Spleen (tissue), 7 donors: ENCODE measurements at regions not wholly inside any gene's neighbourhood (a gene's known extent, or its start where the extent isn't known, plus 50 kb on each side); places are given as distances from the start of the nearest gene placed in this dataset.

Experiments
- POLR2AphosphoS5 ChIP-seq, 3 donors: sonication (generic); formaldehyde crosslinking; IDR thresholded peaks; one replicate each; pipeline ENCODE4 v1.5.1; 2017; ENCODE audit warnings: antibody characterized with exemption in 3 of 3
- TF ChIP-seq, protein P1 (sequence below), 11 experiments: fragments of 200-600 bp in 7 of 11; fragments of 450-650 bp in 4 of 11; sonication (generic) in 4 of 11; IDR thresholded peaks in 8 of 11; conservative IDR thresholded peaks in 3 of 11; 1 replicate in 7 of 11; 2 replicates in 4 of 11; pipeline versions ENCODE4 v1.4.0 to v1.8.0; 2016 to 2021; ENCODE audit warnings: antibody characterized with exemption in 11 of 11, inconsistent platforms in 4 of 11, mild to moderate bottlenecking in 1 of 11
- donor health status: DM: no; HTN: no; CAD: no; lungs with moderate emphysema.
- donor health status: DM: no; HTN: no; CAD: no.
- donor health status: DM: no; HTN: no; CAD: no.

DNA sequence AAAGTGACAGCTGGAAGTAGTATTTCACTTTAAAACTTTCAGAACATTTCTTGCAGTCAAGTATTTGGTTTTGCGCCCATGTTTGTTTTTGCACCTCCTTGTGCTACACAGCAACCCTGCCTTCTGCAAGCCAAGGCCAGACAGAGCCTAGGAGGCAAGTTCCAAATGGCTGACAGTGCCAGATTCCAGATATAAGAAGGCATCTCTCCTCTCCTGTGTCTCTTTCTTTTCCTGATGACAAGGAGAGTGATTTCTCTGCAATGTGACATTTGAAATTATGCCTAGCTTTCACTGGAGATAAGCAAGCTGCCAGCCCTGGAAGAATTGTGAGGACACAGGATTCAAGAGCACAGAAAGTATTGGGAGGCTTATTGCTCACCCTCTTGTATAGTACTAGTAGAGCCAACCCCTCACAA, 149.1 kb upstream of the TENT5A start:
- TF ChIP-seq POLR2AphosphoS5 (IDR thresholded peaks at IDR 0.05), result no peak
- TF ChIP-seq, protein P1, sequence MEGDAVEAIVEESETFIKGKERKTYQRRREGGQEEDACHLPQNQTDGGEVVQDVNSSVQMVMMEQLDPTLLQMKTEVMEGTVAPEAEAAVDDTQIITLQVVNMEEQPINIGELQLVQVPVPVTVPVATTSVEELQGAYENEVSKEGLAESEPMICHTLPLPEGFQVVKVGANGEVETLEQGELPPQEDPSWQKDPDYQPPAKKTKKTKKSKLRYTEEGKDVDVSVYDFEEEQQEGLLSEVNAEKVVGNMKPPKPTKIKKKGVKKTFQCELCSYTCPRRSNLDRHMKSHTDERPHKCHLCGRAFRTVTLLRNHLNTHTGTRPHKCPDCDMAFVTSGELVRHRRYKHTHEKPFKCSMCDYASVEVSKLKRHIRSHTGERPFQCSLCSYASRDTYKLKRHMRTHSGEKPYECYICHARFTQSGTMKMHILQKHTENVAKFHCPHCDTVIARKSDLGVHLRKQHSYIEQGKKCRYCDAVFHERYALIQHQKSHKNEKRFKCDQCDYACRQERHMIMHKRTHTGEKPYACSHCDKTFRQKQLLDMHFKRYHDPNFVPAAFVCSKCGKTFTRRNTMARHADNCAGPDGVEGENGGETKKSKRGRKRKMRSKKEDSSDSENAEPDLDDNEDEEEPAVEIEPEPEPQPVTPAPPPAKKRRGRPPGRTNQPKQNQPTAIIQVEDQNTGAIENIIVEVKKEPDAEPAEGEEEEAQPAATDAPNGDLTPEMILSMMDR (IDR thresholded peaks at IDR 0.05 in 8 of 11, conservative IDR thresholded peaks at IDR 0.05 in 3 of 11), result no peak
